Astrocyte (in vitro differentiated cells and primary cell): ENCODE measurements at regions not wholly inside any gene's neighbourhood (a gene's known extent, or its start where the extent isn't known, plus 50 kb on each side); places are given as distances from the start of the nearest gene placed in this dataset.

Source experiments
- CTCF ChIP-seq: IDR thresholded peaks from 2 replicates; pipeline ENCODE4 v1.5.1; 2011; ENCODE audit warnings: low read depth, mild to moderate bottlenecking, inconsistent platforms, low read length, moderate library complexity; ENCODE audit not compliant: insufficient read depth
- EZH2 ChIP-seq: IDR thresholded peaks from 2 replicates; pipeline ENCODE4 v1.6.1; 2012; ENCODE audit warnings: mild to moderate bottlenecking, low read length, inconsistent platforms; ENCODE audit not compliant: insufficient read depth

- TF ChIP-seq CTCF (no peak), EZH2 (no peak)
Observed at GRCh38 chr14:54331516-54331915, 65.3 kb upstream of the CDKN3 start.
